ENCODE measurements at regions not wholly inside any gene's neighbourhood (a gene's known extent, or its start where the extent isn't known, plus 50 kb on each side); places are given as distances from the start of the nearest gene placed in this dataset.

GRCh38 chr4:31078661-31079060 is 358.5 kb downstream of the PCDH7 start:
- DNase-seq (ENCODE audit: low read depth), result no peak
- H3K4me3 ChIP-seq (ENCODE audit: low read depth, low read length), result no peak overlapping the region

GRCh38 chr4:31080887-31081286 is 360.7 kb downstream of the PCDH7 start:
- H3K4me3 ChIP-seq (ENCODE audit: low read depth, low read length), result no peak overlapping the region
- DNase-seq (ENCODE audit: low read depth), result no peak

GRCh38 chr4:31081366-31081765 is 361.2 kb downstream of the PCDH7 start:
- peak; percentile 31 for DNase-seq (ENCODE audit: low read depth)
- H3K4me3 ChIP-seq (ENCODE audit: low read depth, low read length), result no peak overlapping the region

- DNase-seq (ENCODE audit: low read depth), result no peak
- H3K4me3 ChIP-seq (ENCODE audit: low read depth, low read length), result no peak overlapping the region
Measured at GRCh38 chr4:31083456-31083855, 363.3 kb downstream of the PCDH7 start.

- no peak for DNase-seq (ENCODE audit: low read depth)
- no peak overlapping the region for H3K4me3 ChIP-seq (ENCODE audit: low read depth, low read length)
Measured at GRCh38 chr4:31084806-31085416, 364.7 kb downstream of the PCDH7 start.

GRCh38 chr4:31085689-31086088 is 365.5 kb downstream of the PCDH7 start:
- DNase-seq (ENCODE audit: low read depth), result no peak
- no peak overlapping the region for H3K4me3 ChIP-seq (ENCODE audit: low read depth, low read length)

GRCh38 chr4:31086756-31087330 is 366.7 kb downstream of the PCDH7 start:
- no peak for DNase-seq (ENCODE audit: low read depth)
- H3K4me3 ChIP-seq (ENCODE audit: low read depth, low read length), result no peak overlapping the region

- H3K4me3 ChIP-seq (ENCODE audit: low read depth, low read length), result no peak overlapping the region
- DNase-seq (ENCODE audit: low read depth), result no peak
Measured at GRCh38 chr4:31088600-31089230, 368.5 kb downstream of the PCDH7 start.

GRCh38 chr4:31089815-31090214 is 369.6 kb downstream of the PCDH7 start:
- DNase-seq (ENCODE audit: low read depth), result peak; percentile 21
- H3K4me3 ChIP-seq (ENCODE audit: low read depth, low read length), result no peak overlapping the region

GRCh38 chr4:31094474-31094873 is 374.3 kb downstream of the PCDH7 start:
- no peak for DNase-seq (ENCODE audit: low read depth)
- no peak overlapping the region for H3K4me3 ChIP-seq (ENCODE audit: low read depth, low read length)

- DNase-seq (ENCODE audit: low read depth), result no peak
- H3K4me3 ChIP-seq (ENCODE audit: low read depth, low read length), result no peak overlapping the region
Measured at GRCh38 chr4:31097999-31098398, 377.8 kb downstream of the PCDH7 start.

- DNase-seq (ENCODE audit: low read depth), result no peak
- no peak overlapping the region for H3K4me3 ChIP-seq (ENCODE audit: low read depth, low read length)
Measured at GRCh38 chr4:31100536-31100935, 380.4 kb downstream of the PCDH7 start.

- no peak overlapping the region for H3K4me3 ChIP-seq (ENCODE audit: low read depth, low read length)
- DNase-seq (ENCODE audit: low read depth), result no peak
Measured at GRCh38 chr4:31104043-31104442, 383.9 kb downstream of the PCDH7 start.

GRCh38 chr4:31104577-31104976 is 384.4 kb downstream of the PCDH7 start:
- H3K4me3 ChIP-seq (ENCODE audit: low read depth, low read length), result no peak overlapping the region
- DNase-seq (ENCODE audit: low read depth), result no peak

GRCh38 chr4:31106419-31106818 is 386.2 kb downstream of the PCDH7 start:
- no peak for DNase-seq (ENCODE audit: low read depth)
- H3K4me3 ChIP-seq (ENCODE audit: low read depth, low read length), result no peak overlapping the region

GRCh38 chr4:31107362-31107761 is 387.2 kb downstream of the PCDH7 start:
- no peak for DNase-seq (ENCODE audit: low read depth)
- no peak overlapping the region for H3K4me3 ChIP-seq (ENCODE audit: low read depth, low read length)

- H3K4me3 ChIP-seq (ENCODE audit: low read depth, low read length), result no peak overlapping the region
- no peak for DNase-seq (ENCODE audit: low read depth)
Measured at GRCh38 chr4:31108762-31109161, 388.6 kb downstream of the PCDH7 start.

GRCh38 chr4:31111790-31112189 is 391.6 kb downstream of the PCDH7 start:
- no peak for DNase-seq (ENCODE audit: low read depth)
- H3K4me3 ChIP-seq (ENCODE audit: low read depth, low read length), result no peak overlapping the region

GRCh38 chr4:31114816-31115215 is 394.6 kb downstream of the PCDH7 start:
- no peak for DNase-seq (ENCODE audit: low read depth)
- no peak overlapping the region for H3K4me3 ChIP-seq (ENCODE audit: low read depth, low read length)

GRCh38 chr4:31124008-31124585 is 403.9 kb downstream of the PCDH7 start:
- no peak overlapping the region for H3K4me3 ChIP-seq (ENCODE audit: low read depth, low read length)
- no peak for DNase-seq (ENCODE audit: low read depth)

GRCh38 chr4:31125061-31125460 is 404.9 kb downstream of the PCDH7 start:
- H3K4me3 ChIP-seq (ENCODE audit: low read depth, low read length), result no peak overlapping the region
- DNase-seq (ENCODE audit: low read depth), result no peak
